HFFc6 (cell line): ENCODE measurements at regions not wholly inside any gene's neighbourhood (a gene's known extent, or its start where the extent isn't known, plus 50 kb on each side); places are given as distances from the start of the nearest gene placed in this dataset.

Experiments used
- DNase-seq: peaks from one replicate; pipeline ENCODE4 v3.0.0-alpha.2; 2018
- H3K27ac Mint-ChIP-seq: 2 replicates; pipeline ENCODE4 v1.8.0; 2020; ENCODE audit warnings: mild to moderate bottlenecking, mixed read lengths
- H3K27me3 Mint-ChIP-seq: 2 replicates; pipeline ENCODE4 v1.8.0; 2021; ENCODE audit warnings: mild to moderate bottlenecking, moderate library complexity, mixed read lengths; ENCODE audit not compliant: insufficient read depth
- H3K36me3 Mint-ChIP-seq: 2 replicates; pipeline ENCODE4 v1.8.0; 2021; ENCODE audit warnings: low read depth, mixed read lengths
- H3K4me1 Mint-ChIP-seq: 2 replicates; pipeline ENCODE4 v1.8.0; 2020; ENCODE audit warnings: low read depth, mixed read lengths
- H3K4me3 Mint-ChIP-seq: 2 replicates; pipeline ENCODE4 v1.8.0; 2020; ENCODE audit warnings: mild to moderate bottlenecking, moderate library complexity, mixed read lengths
- H3K9me3 Mint-ChIP-seq: 2 replicates; pipeline ENCODE4 v1.8.0; 2020; ENCODE audit warnings: mild to moderate bottlenecking, mixed read lengths
- TF ChIP-seq, protein P1 (sequence below): fragments of 200-600 bp; sonication (generic); IDR thresholded peaks from 2 replicates; pipeline ENCODE4 v1.5.0; 2021; ENCODE audit warnings: antibody characterized with exemption, mild to moderate bottlenecking

- Mint-ChIP-seq H3K4me1 (no peaks in the 10 kb centered on the region), H3K9me3 (peaks cover 64% of the 10 kb centered on the region), H3K27me3 (peaks cover 4% of the 10 kb centered on the region), H3K27ac (no peak overlapping the region), H3K36me3 (peaks cover 4% of the 10 kb centered on the region; the same call in 1 of the 2 replicates), H3K4me3 (no peak overlapping the region)
- TF ChIP-seq, protein P1, sequence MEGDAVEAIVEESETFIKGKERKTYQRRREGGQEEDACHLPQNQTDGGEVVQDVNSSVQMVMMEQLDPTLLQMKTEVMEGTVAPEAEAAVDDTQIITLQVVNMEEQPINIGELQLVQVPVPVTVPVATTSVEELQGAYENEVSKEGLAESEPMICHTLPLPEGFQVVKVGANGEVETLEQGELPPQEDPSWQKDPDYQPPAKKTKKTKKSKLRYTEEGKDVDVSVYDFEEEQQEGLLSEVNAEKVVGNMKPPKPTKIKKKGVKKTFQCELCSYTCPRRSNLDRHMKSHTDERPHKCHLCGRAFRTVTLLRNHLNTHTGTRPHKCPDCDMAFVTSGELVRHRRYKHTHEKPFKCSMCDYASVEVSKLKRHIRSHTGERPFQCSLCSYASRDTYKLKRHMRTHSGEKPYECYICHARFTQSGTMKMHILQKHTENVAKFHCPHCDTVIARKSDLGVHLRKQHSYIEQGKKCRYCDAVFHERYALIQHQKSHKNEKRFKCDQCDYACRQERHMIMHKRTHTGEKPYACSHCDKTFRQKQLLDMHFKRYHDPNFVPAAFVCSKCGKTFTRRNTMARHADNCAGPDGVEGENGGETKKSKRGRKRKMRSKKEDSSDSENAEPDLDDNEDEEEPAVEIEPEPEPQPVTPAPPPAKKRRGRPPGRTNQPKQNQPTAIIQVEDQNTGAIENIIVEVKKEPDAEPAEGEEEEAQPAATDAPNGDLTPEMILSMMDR: no peak
- DNase-seq: no peak
These were observed 244.8 kb downstream of the DLL1 start for GRCh38 chr6:170045981-170046667.

DNA sequence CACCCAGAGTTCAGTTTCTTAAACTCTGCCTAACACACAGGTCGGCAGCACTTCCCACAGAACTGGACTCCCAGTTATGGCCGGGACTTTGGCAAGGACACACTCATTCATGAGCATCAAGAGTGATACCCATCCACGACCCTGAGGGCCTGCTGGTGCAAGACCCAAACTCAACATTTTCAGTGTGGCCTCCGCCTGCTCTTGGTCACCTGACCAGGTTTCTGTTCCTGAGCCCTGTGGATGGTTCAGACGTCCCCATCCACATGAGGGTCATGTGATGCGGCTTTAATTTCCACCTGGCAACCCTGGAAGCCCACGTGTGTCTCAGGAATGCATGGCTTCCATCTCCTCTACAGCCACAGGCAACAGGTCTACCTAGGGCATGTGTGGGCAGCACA, 245.3 kb downstream of the DLL1 start:
- H3K4me3 Mint-ChIP-seq: no peak overlapping the region
- H3K9me3 Mint-ChIP-seq: peaks cover 63% of the 10 kb centered on the region
- TF ChIP-seq, protein P1: no peak
- H3K36me3 Mint-ChIP-seq: peaks cover 4% of the 10 kb centered on the region; the same call in 1 of the 2 replicates
- H3K27me3 Mint-ChIP-seq: peaks cover 4% of the 10 kb centered on the region
- no peaks in the 10 kb centered on the region for H3K4me1 Mint-ChIP-seq
- H3K27ac Mint-ChIP-seq: no peak overlapping the region
- no peak for DNase-seq

DNA sequence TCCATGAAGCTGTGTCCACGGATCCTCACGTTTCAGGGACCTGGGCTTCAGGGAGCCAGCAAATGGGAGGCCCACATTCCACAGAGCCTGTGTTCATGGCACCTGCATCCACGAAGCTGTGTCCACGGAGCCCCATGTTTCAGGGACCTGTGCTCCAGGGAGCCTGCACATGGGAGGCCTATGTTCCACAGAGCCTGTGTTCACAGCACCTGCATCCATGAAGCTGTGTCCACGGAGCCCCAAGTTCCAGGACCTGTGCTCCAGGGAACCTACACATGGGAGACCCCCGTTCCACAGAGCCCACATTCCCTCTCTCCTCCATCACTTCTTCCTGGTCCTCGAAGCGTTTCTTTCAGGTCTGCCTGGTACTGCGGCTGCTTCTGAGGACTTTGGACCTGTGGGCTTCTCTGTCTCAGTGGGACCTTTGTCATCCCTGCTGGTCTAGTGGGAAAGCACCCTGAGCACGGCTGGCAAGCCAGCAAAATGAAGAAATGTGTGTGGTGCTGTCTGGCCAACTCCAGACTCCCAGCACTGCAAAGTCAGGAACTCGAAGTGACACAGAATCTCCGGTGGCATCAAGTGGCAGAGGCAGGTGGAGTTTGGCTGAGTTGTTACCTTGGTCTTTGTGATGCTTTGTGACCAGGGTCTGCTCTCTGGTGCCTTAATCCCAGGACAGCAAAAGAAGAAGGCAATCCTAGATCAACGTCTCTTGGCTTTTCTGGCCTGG, 245.9 kb downstream of the DLL1 start:
- Mint-ChIP-seq H3K4me3 (no peak overlapping the region), H3K27me3 (peaks cover 4% of the 10 kb centered on the region), H3K36me3 (peaks cover 4% of the 10 kb centered on the region; the same call in 1 of the 2 replicates), H3K9me3 (peaks cover 58% of the 10 kb centered on the region), H3K27ac (no peak overlapping the region), H3K4me1 (no peaks in the 10 kb centered on the region)
- DNase-seq: no peak
- TF ChIP-seq, protein P1: no peak

- TF ChIP-seq, protein P1: no peak
- no peak overlapping the region for H3K27ac Mint-ChIP-seq
- no peaks in the 10 kb centered on the region; the same call in 1 of the 2 replicates for H3K27me3 Mint-ChIP-seq
- H3K9me3 Mint-ChIP-seq: peaks cover 57% of the 10 kb centered on the region
- no peak for DNase-seq
- no peaks in the 10 kb centered on the region for H3K4me1 Mint-ChIP-seq
- peaks cover 4% of the 10 kb centered on the region; the same call in 1 of the 2 replicates for H3K36me3 Mint-ChIP-seq
- H3K4me3 Mint-ChIP-seq: no peak overlapping the region
These were observed 246.7 kb downstream of the DLL1 start for GRCh38 chr6:170043881-170044790.

DNA sequence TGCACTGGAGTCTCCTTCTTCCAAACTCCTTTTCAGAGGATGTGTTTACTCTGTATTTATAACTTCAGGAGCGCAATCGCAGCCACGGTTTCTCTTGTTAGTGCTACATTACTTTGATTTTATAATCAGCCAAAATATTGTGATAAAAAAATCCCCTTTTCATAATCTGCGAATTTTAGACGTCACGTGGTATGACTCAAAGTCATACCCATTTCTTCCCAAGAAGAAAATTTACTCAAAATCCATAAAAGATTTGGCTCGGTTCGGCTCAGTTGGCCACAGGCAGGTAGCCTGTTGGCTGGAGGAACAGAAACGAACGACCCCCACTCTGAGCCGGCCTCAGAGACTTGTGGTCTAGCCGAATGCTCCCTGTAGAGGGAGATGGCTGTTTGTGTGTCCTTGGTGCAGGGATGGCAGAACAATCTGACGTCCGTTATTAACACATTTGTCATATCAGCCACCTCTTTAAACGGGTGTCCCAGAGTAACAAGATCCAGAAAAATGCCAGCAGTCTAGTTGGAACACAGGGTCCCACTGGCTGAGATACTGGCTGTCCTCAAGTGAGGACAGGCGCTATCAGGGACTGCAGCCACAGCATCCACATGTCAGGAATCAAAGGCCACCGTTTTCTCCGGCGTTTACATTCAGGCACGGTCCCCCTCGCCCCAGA, 247.6 kb downstream of the DLL1 start:
- no peak for DNase-seq
- TF ChIP-seq, protein P1: no peak
- H3K4me3 Mint-ChIP-seq: no peak overlapping the region
- H3K27ac Mint-ChIP-seq: no peak overlapping the region
- H3K9me3 Mint-ChIP-seq: peaks cover 61% of the 10 kb centered on the region
- peaks cover 4% of the 10 kb centered on the region; the same call in 1 of the 2 replicates for H3K36me3 Mint-ChIP-seq
- no peaks in the 10 kb centered on the region for H3K4me1 Mint-ChIP-seq
- no peaks in the 10 kb centered on the region; the same call in 1 of the 2 replicates for H3K27me3 Mint-ChIP-seq
